ENCODE measurements at regions not wholly inside any gene's neighbourhood (a gene's known extent, or its start where the extent isn't known, plus 50 kb on each side); places are given as distances from the start of the nearest gene placed in this dataset.
A peak's percentile ranks its signal among the peaks of the same experiment; 100 is the strongest.

- DNase-seq, result no peak
- TF ChIP-seq CTCF (IDR thresholded peaks at IDR 0.05) (no peak), POLR2A (IDR thresholded peaks at IDR 0.05) (no peak)
- H3K4me3 ChIP-seq, result no peak overlapping the region
- no peaks in the 10 kb centered on the region for H3K36me3 ChIP-seq
- no peaks in the 10 kb centered on the region for H3K4me1 ChIP-seq
- ATAC-seq, result no peak
- 44% methylated on average over 5 of the region's 5 CpGs for WGBS (ENCODE audit: insufficient coverage, low coverage, low lambda C conversion rate, missing lambda C conversion rate)
- intact Hi-C loops (cut with DNase I), result no loop called here
- H3K27ac ChIP-seq, result no peak overlapping the region
- no peaks in the 10 kb centered on the region for H3K27me3 ChIP-seq
- no peaks in the 10 kb centered on the region for H3K9me3 ChIP-seq
Measured at GRCh38 chr9:107690021-107690420, 200.5 kb upstream of the KLF4 start.

GRCh38 chr9:107688728-107689127, 199.2 kb upstream of the KLF4 start:
- DNase-seq (no peak), ATAC-seq (no peak)
- Histone ChIP-seq H3K27ac (no peak overlapping the region), H3K9me3 (no peaks in the 10 kb centered on the region), H3K27me3 (no peaks in the 10 kb centered on the region), H3K4me1 (no peaks in the 10 kb centered on the region), H3K4me3 (no peak overlapping the region), H3K36me3 (no peaks in the 10 kb centered on the region)
- intact Hi-C loops (cut with DNase I), result no loop called here
- TF ChIP-seq POLR2A (IDR thresholded peaks at IDR 0.05) (no peak), CTCF (IDR thresholded peaks at IDR 0.05) (no peak)

- TF ChIP-seq CTCF (IDR thresholded peaks at IDR 0.05) (no peak), POLR2A (IDR thresholded peaks at IDR 0.05) (no peak)
- no peak overlapping the region for H3K27ac ChIP-seq
- ATAC-seq (no peak), DNase-seq (no peak)
- H3K4me1 ChIP-seq, result no peaks in the 10 kb centered on the region
- WGBS (ENCODE audit: insufficient coverage, low coverage, low lambda C conversion rate, missing lambda C conversion rate), result 50% methylated on average over 2 of the region's 4 CpGs
- H3K4me3 ChIP-seq, result no peak overlapping the region
- intact Hi-C loops (cut with DNase I), result no loop called here
- H3K27me3 ChIP-seq, result no peaks in the 10 kb centered on the region
- H3K36me3 ChIP-seq, result no peaks in the 10 kb centered on the region
- no peaks in the 10 kb centered on the region for H3K9me3 ChIP-seq
Measured at GRCh38 chr9:107685901-107686300, 196.3 kb upstream of the KLF4 start.

- no peak for DNase-seq
- intact Hi-C loops (cut with DNase I), result no loop called here
- H3K27ac ChIP-seq, result no peak overlapping the region
- peak in 1 of 4 donors; percentile 15 for ATAC-seq
- no peak overlapping the region for H3K4me3 ChIP-seq
- H3K36me3 ChIP-seq, result no peaks in the 10 kb centered on the region
- no peak for TF ChIP-seq CTCF (IDR thresholded peaks at IDR 0.05)
- TF ChIP-seq POLR2A (IDR thresholded peaks at IDR 0.05), result no peak
- no peaks in the 10 kb centered on the region for H3K9me3 ChIP-seq
- no peaks in the 10 kb centered on the region for H3K4me1 ChIP-seq
- no peaks in the 10 kb centered on the region for H3K27me3 ChIP-seq
- 81% methylated on average over 3 of the region's 3 CpGs for WGBS (ENCODE audit: insufficient coverage, low coverage, low lambda C conversion rate, missing lambda C conversion rate)
Measured at GRCh38 chr9:107685376-107685775, 195.8 kb upstream of the KLF4 start.

- ATAC-seq (peak in 2 of 4 donors; percentile 12 to 35), DNase-seq (no peak)
- no peaks in the 10 kb centered on the region for H3K36me3 ChIP-seq
- H3K27me3 ChIP-seq, result no peaks in the 10 kb centered on the region
- WGBS (ENCODE audit: insufficient coverage, low coverage, low lambda C conversion rate, missing lambda C conversion rate), result 76% methylated on average over 6 of the region's 6 CpGs
- H3K27ac ChIP-seq, result no peak overlapping the region
- no peaks in the 10 kb centered on the region for H3K4me1 ChIP-seq
- H3K9me3 ChIP-seq, result no peaks in the 10 kb centered on the region
- intact Hi-C loops (cut with DNase I), result no loop called here
- no peak overlapping the region for H3K4me3 ChIP-seq
- TF ChIP-seq CTCF (IDR thresholded peaks at IDR 0.05) (no peak), POLR2A (IDR thresholded peaks at IDR 0.05) (no peak)
Measured at GRCh38 chr9:107684224-107684623, 194.7 kb upstream of the KLF4 start.

Measured in right lobe of liver (tissue), 6 donors.